ENCODE measurements at regions not wholly inside any gene's neighbourhood (a gene's known extent, or its start where the extent isn't known, plus 50 kb on each side); places are given as distances from the start of the nearest gene placed in this dataset.

GRCh38 chr13:78198419-78198818, 279.8 kb upstream of the EDNRB start:
- H3K9me3 ChIP-seq: no peaks in the 10 kb centered on the region
- H3K4me1 ChIP-seq: no peaks in the 10 kb centered on the region
- no peak for TF ChIP-seq CTCF (IDR thresholded peaks at IDR 0.05; ENCODE audit: low read depth, low read length)
- no peak overlapping the region for H3K4me3 ChIP-seq (ENCODE audit: low read depth, low read length)
- H3K27me3 ChIP-seq: no peaks in the 10 kb centered on the region; the same call in 1 of the 2 replicates
- no peak for DNase-seq
- H3K36me3 ChIP-seq: no peaks in the 10 kb centered on the region

- H3K4me1 ChIP-seq: no peaks in the 10 kb centered on the region
- no peaks in the 10 kb centered on the region for H3K9me3 ChIP-seq
- H3K36me3 ChIP-seq: no peaks in the 10 kb centered on the region
- DNase-seq: no peak
- no peaks in the 10 kb centered on the region; the same call in 1 of the 2 replicates for H3K27me3 ChIP-seq
- H3K4me3 ChIP-seq (ENCODE audit: low read depth, low read length): no peak overlapping the region
- TF ChIP-seq CTCF (IDR thresholded peaks at IDR 0.05; ENCODE audit: low read depth, low read length): no peak
These were observed 278.6 kb upstream of the EDNRB start for GRCh38 chr13:78197231-78197630.

GRCh38 chr13:78194904-78195639, 276.4 kb upstream of the EDNRB start:
- Histone ChIP-seq H3K27me3 (no peaks in the 10 kb centered on the region), H3K9me3 (no peaks in the 10 kb centered on the region), H3K4me1 (no peaks in the 10 kb centered on the region), H3K4me3 (ENCODE audit: low read depth, low read length) (no peak overlapping the region), H3K36me3 (no peaks in the 10 kb centered on the region)
- no peak for DNase-seq
- TF ChIP-seq CTCF (IDR thresholded peaks at IDR 0.05; ENCODE audit: low read depth, low read length): no peak

- Histone ChIP-seq H3K4me3 (ENCODE audit: low read depth, low read length) (no peak overlapping the region), H3K9me3 (no peaks in the 10 kb centered on the region), H3K36me3 (no peaks in the 10 kb centered on the region), H3K27me3 (no peaks in the 10 kb centered on the region), H3K4me1 (no peaks in the 10 kb centered on the region)
- no peak for DNase-seq
- TF ChIP-seq CTCF (IDR thresholded peaks at IDR 0.05; ENCODE audit: low read depth, low read length): no peak
These were observed 275.2 kb upstream of the EDNRB start for GRCh38 chr13:78193846-78194245.

GRCh38 chr13:78192716-78193115, 274.1 kb upstream of the EDNRB start:
- no peaks in the 10 kb centered on the region for H3K4me1 ChIP-seq
- no peaks in the 10 kb centered on the region for H3K9me3 ChIP-seq
- H3K4me3 ChIP-seq (ENCODE audit: low read depth, low read length): no peak overlapping the region
- H3K27me3 ChIP-seq: no peaks in the 10 kb centered on the region
- no peak for DNase-seq
- no peaks in the 10 kb centered on the region for H3K36me3 ChIP-seq
- TF ChIP-seq CTCF (IDR thresholded peaks at IDR 0.05; ENCODE audit: low read depth, low read length): no peak

GRCh38 chr13:78190296-78190695, 271.7 kb upstream of the EDNRB start:
- DNase-seq: no peak
- Histone ChIP-seq H3K36me3 (no peaks in the 10 kb centered on the region), H3K9me3 (no peaks in the 10 kb centered on the region), H3K27me3 (no peaks in the 10 kb centered on the region), H3K4me3 (ENCODE audit: low read depth, low read length) (no peak overlapping the region), H3K4me1 (no peaks in the 10 kb centered on the region)
- no peak for TF ChIP-seq CTCF (IDR thresholded peaks at IDR 0.05; ENCODE audit: low read depth, low read length)
